KMS-11 (cell line): ENCODE measurements at regions not wholly inside any gene's neighbourhood (a gene's known extent, or its start where the extent isn't known, plus 50 kb on each side); places are given as distances from the start of the nearest gene placed in this dataset.

Experiments
- H2AFZ ChIP-seq: fragments of 200-600 bp; sonication (generic); 2 replicates; pipeline ENCODE4 v1.6.1; 2016; ENCODE audit warnings: antibody characterized with exemption, mixed run types, low read depth
- H3K27ac ChIP-seq: fragments of 200-600 bp; sonication (generic); 2 replicates; pipeline ENCODE4 v1.6.1; 2016; ENCODE audit warnings: mild to moderate bottlenecking, mixed run types
- H3K27me3 ChIP-seq: fragments of 200-600 bp; sonication (generic); 2 replicates; pipeline ENCODE4 v1.6.1; 2017; ENCODE audit warnings: mild to moderate bottlenecking, low read depth, mixed run types, moderate library complexity; ENCODE audit not compliant: insufficient read depth
- H3K36me3 ChIP-seq: fragments of 200-600 bp; sonication (generic); 2 replicates; pipeline ENCODE4 v1.6.1; 2017; ENCODE audit warnings: mild to moderate bottlenecking, mixed run types; ENCODE audit not compliant: insufficient read depth
- H3K4me1 ChIP-seq: fragments of 200-600 bp; sonication (generic); 2 replicates; pipeline ENCODE4 v1.6.1; 2016; ENCODE audit warnings: mild to moderate bottlenecking, low read depth, mixed run types; ENCODE audit not compliant: poor library complexity, severe bottlenecking
- H3K4me2 ChIP-seq: fragments of 200-600 bp; sonication (generic); 2 replicates; pipeline ENCODE4 v1.7.0; 2016; ENCODE audit warnings: mild to moderate bottlenecking, mixed run types
- H3K4me3 ChIP-seq: fragments of 200-600 bp; sonication (generic); IDR thresholded peaks from 2 replicates; pipeline ENCODE4 v1.6.1; 2017; ENCODE audit warnings: low read depth, low read length, mixed read lengths; ENCODE audit not compliant: insufficient read depth
- H3K79me2 ChIP-seq: fragments of 200-600 bp; sonication (generic); 2 replicates; pipeline ENCODE4 v1.6.1; 2016; ENCODE audit warnings: low read depth, mixed run types; ENCODE audit not compliant: insufficient read depth
- H3K9ac ChIP-seq: fragments of 200-600 bp; sonication (generic); 2 replicates; pipeline ENCODE4 v1.6.1; 2016; ENCODE audit warnings: mild to moderate bottlenecking, mixed run types
- H4K20me1 ChIP-seq: fragments of 200-600 bp; sonication (generic); 2 replicates; pipeline ENCODE4 v1.6.1; 2016; ENCODE audit warnings: mild to moderate bottlenecking, mixed run types; ENCODE audit not compliant: insufficient read depth
- CTCF ChIP-seq: fragments of 200-600 bp; sonication (generic); conservative IDR thresholded peaks from 2 replicates; pipeline ENCODE4 v1.6.1; 2017; ENCODE audit warnings: low read depth, mild to moderate bottlenecking, antibody characterized with exemption, low read length, moderate library complexity, mixed read lengths

- no peaks in the 10 kb centered on the region for H4K20me1 ChIP-seq
- H2AFZ ChIP-seq, result no peak overlapping the region
- H3K27me3 ChIP-seq, result no peaks in the 10 kb centered on the region
- no peak overlapping the region for H3K27ac ChIP-seq
- no peak overlapping the region for H3K4me3 ChIP-seq
- H3K79me2 ChIP-seq, result no peaks in the 10 kb centered on the region
- H3K4me2 ChIP-seq, result no peak overlapping the region
- no peaks in the 10 kb centered on the region for H3K36me3 ChIP-seq
- H3K4me1 ChIP-seq, result no peaks in the 10 kb centered on the region
- TF ChIP-seq CTCF, result no peak
- no peak overlapping the region for H3K9ac ChIP-seq
These were observed 78.2 kb downstream of the NCOR2 start for GRCh38 chr12:124489220-124489619.

GRCh38 chr12:124488520-124488919, 78.9 kb downstream of the NCOR2 start:
- Histone ChIP-seq H3K4me1 (no peaks in the 10 kb centered on the region), H3K36me3 (no peaks in the 10 kb centered on the region), H3K79me2 (no peaks in the 10 kb centered on the region), H3K4me2 (no peak overlapping the region), H2AFZ (no peak overlapping the region), H4K20me1 (no peaks in the 10 kb centered on the region), H3K9ac (no peak overlapping the region), H3K4me3 (no peak overlapping the region), H3K27me3 (no peaks in the 10 kb centered on the region), H3K27ac (no peak overlapping the region)
- no peak for TF ChIP-seq CTCF

GRCh38 chr12:124487834-124488165, 79.6 kb downstream of the NCOR2 start:
- no peaks in the 10 kb centered on the region for H4K20me1 ChIP-seq
- no peaks in the 10 kb centered on the region for H3K79me2 ChIP-seq
- TF ChIP-seq CTCF, result no peak
- H3K27ac ChIP-seq, result no peak overlapping the region
- H3K4me3 ChIP-seq, result no peak overlapping the region
- H3K4me2 ChIP-seq, result no peak overlapping the region
- H3K27me3 ChIP-seq, result no peaks in the 10 kb centered on the region
- no peaks in the 10 kb centered on the region for H3K36me3 ChIP-seq
- H2AFZ ChIP-seq, result no peak overlapping the region
- H3K9ac ChIP-seq, result no peak overlapping the region
- H3K4me1 ChIP-seq, result no peaks in the 10 kb centered on the region

GRCh38 chr12:124487066-124487833, 80.2 kb downstream of the NCOR2 start:
- no peak overlapping the region for H3K4me2 ChIP-seq

More at GRCh38 chr12:124487066-124487833, 80.2 kb downstream of the NCOR2 start:
- H3K9ac ChIP-seq, result no peak overlapping the region
- H3K27ac ChIP-seq, result no peak overlapping the region
- H4K20me1 ChIP-seq, result no peaks in the 10 kb centered on the region
- no peak for TF ChIP-seq CTCF
- H3K27me3 ChIP-seq, result no peaks in the 10 kb centered on the region
- no peaks in the 10 kb centered on the region for H3K4me1 ChIP-seq
- H2AFZ ChIP-seq, result no peak overlapping the region
- no peaks in the 10 kb centered on the region for H3K36me3 ChIP-seq
- H3K4me3 ChIP-seq, result no peak overlapping the region
- H3K79me2 ChIP-seq, result no peaks in the 10 kb centered on the region
